Lower lobe of right lung (tissue), 2 donors: ENCODE measurements at regions not wholly inside any gene's neighbourhood (a gene's known extent, or its start where the extent isn't known, plus 50 kb on each side); places are given as distances from the start of the nearest gene placed in this dataset.

Experiments
- ATAC-seq, 2 donors: fragments of 200-7000 bp; cut with Tn5 transposase; one replicate each; pipeline ENCODE4 v1.9.1; 2020 to 2022; ENCODE audit warnings: mild to moderate bottlenecking in 2 of 2, moderate library complexity in 2 of 2
- DNase-seq: peaks from one replicate; pipeline ENCODE4 v3.0.0-alpha.2; 2020
- H3K27ac ChIP-seq: fragments of 200-600 bp; one replicate; pipeline ENCODE4 v1.8.0; 2022
- H3K27me3 ChIP-seq: fragments of 200-600 bp; one replicate; pipeline ENCODE4 v1.8.0; 2022; ENCODE audit warnings: low read depth
- H3K36me3 ChIP-seq: fragments of 200-600 bp; one replicate; pipeline ENCODE4 v1.8.0; 2022; ENCODE audit warnings: mild to moderate bottlenecking
- H3K4me1 ChIP-seq: fragments of 200-600 bp; one replicate; pipeline ENCODE4 v1.8.0; 2022
- H3K4me3 ChIP-seq: fragments of 200-600 bp; one replicate; pipeline ENCODE4 v1.8.0; 2022; ENCODE audit warnings: mild to moderate bottlenecking
- H3K9me3 ChIP-seq: fragments of 200-600 bp; one replicate; pipeline ENCODE4 v1.8.0; 2022
- intact Hi-C: fragments of 100-400 bp; cut with DNase I; formaldehyde crosslinking; loops from one replicate; pipeline ENCODE4 v1.11.0; 2022
- TF ChIP-seq, protein P1 (sequence below): fragments of 200-600 bp; IDR thresholded peaks from one replicate; pipeline ENCODE4 v1.8.0; 2022; ENCODE audit warnings: antibody characterized with exemption, mild to moderate bottlenecking
- donor health status: DM: no; HTN: yes; CAD: no; lungs with severe emphysema.

DNA sequence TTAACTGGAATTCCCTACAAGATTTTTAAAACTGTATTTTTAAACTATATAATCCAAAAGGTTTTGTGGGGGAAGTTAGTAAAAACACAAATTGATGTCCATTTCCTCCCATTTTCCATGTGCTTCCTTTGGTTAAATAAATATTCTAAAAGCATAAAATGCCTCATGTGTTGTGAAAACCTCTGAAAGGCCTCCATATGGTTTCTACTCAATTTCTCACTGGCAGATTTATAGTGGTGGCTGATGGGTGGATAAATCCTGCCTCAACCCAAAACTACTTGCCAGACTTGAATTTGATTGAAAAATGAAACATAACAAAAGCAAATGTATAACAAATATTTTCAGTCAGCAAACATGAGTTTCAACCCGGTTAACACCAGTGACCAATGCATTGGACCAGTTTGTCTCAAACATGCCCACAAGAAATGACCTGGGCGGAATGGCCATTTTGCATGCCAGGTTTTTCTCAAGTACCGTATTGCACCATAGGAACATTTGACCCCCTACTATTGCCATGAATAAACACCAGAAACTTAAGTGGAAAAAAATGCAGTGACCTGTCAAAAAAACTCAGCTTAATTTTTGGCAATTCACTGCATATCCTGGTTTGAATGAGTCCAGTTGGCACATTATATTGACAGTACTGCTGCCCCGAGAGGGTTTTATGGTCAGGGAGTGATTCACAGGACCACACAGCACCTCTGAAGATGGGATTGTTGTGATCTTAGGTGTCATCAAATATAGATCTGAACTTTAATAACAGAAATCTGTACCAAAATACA is 454.6 kb upstream of the ANKRD30A start:
- Histone ChIP-seq H3K27me3 (no peaks in the 10 kb centered on the region), H3K4me1 (no peaks in the 10 kb centered on the region), H3K4me3 (no peak overlapping the region), H3K9me3 (no peaks in the 10 kb centered on the region), H3K36me3 (no peaks in the 10 kb centered on the region), H3K27ac (no peak overlapping the region)
- intact Hi-C loops, result no loop called here
- DNase-seq, result no peak
- TF ChIP-seq, protein P1, sequence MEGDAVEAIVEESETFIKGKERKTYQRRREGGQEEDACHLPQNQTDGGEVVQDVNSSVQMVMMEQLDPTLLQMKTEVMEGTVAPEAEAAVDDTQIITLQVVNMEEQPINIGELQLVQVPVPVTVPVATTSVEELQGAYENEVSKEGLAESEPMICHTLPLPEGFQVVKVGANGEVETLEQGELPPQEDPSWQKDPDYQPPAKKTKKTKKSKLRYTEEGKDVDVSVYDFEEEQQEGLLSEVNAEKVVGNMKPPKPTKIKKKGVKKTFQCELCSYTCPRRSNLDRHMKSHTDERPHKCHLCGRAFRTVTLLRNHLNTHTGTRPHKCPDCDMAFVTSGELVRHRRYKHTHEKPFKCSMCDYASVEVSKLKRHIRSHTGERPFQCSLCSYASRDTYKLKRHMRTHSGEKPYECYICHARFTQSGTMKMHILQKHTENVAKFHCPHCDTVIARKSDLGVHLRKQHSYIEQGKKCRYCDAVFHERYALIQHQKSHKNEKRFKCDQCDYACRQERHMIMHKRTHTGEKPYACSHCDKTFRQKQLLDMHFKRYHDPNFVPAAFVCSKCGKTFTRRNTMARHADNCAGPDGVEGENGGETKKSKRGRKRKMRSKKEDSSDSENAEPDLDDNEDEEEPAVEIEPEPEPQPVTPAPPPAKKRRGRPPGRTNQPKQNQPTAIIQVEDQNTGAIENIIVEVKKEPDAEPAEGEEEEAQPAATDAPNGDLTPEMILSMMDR, result no peak
- no peak for ATAC-seq

DNA sequence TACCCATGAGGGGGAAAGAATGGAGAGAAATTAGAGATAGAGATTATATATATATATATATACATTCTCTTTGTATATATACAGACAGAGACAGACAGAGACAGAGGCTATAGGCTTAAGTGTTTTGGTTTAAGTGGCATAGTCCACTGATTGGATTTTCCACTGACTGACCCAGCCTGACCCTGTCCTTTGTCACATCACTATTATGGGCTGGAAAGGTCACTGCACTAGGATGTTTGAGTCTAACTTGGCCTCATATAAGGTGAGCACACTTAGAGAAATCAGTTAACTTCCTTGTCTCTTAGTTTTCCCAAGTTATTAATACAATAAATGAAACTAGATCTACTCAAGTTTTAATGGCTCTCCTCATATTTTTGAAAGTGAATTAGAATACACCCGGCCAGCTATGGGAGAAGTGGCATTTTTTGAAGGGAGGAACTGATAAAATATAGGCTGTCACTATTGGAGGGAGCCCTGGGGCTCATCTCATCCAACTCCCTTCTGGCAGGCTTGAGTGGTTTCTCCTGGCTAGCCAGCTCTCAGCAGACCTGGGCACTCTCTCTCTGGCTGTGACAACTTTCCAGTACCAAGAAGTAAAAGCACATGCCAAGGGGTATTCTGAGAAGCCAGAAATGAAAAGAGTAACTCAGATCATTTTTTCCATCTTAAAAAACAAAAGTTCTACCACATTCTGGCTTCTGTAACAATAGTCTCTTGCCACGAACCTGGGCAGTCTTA is 455.6 kb upstream of the ANKRD30A start:
- intact Hi-C loops, result no loop called here
- Histone ChIP-seq H3K4me1 (no peaks in the 10 kb centered on the region), H3K36me3 (no peaks in the 10 kb centered on the region), H3K9me3 (no peaks in the 10 kb centered on the region), H3K27me3 (no peaks in the 10 kb centered on the region), H3K4me3 (no peak overlapping the region), H3K27ac (no peak overlapping the region)
- ATAC-seq (no peak), DNase-seq (no peak)
- TF ChIP-seq, protein P1, result no peak

GRCh38 chr10:36666451-36666850 is 458.9 kb upstream of the ANKRD30A start:
- intact Hi-C loops, result no loop called here
- H3K36me3 ChIP-seq, result no peaks in the 10 kb centered on the region
- no peaks in the 10 kb centered on the region for H3K4me1 ChIP-seq
- H3K4me3 ChIP-seq, result no peak overlapping the region
- no peak overlapping the region for H3K27ac ChIP-seq
- no peak for ATAC-seq
- no peaks in the 10 kb centered on the region for H3K27me3 ChIP-seq
- H3K9me3 ChIP-seq, result no peaks in the 10 kb centered on the region
- TF ChIP-seq, protein P1, result no peak
- no peak for DNase-seq

- Histone ChIP-seq H3K27ac (no peak overlapping the region), H3K9me3 (no peaks in the 10 kb centered on the region), H3K4me3 (no peak overlapping the region), H3K27me3 (no peaks in the 10 kb centered on the region), H3K36me3 (no peaks in the 10 kb centered on the region), H3K4me1 (no peaks in the 10 kb centered on the region)
- TF ChIP-seq, protein P1, result no peak
- intact Hi-C loops, result no loop called here
- DNase-seq (no peak), ATAC-seq (no peak)
Observed at GRCh38 chr10:36662571-36662970, 462.8 kb upstream of the ANKRD30A start.

GRCh38 chr10:36650274-36650673 is 475.1 kb upstream of the ANKRD30A start:
- ATAC-seq, result no peak
- no peaks in the 10 kb centered on the region for H3K27me3 ChIP-seq
- intact Hi-C loops, result no loop called here
- H3K4me1 ChIP-seq, result no peaks in the 10 kb centered on the region
- no peak overlapping the region for H3K4me3 ChIP-seq
- no peaks in the 10 kb centered on the region for H3K36me3 ChIP-seq
- TF ChIP-seq, protein P1, result no peak
- no peaks in the 10 kb centered on the region for H3K9me3 ChIP-seq
- no peak overlapping the region for H3K27ac ChIP-seq
- no peak for DNase-seq
